Osteocyte (in vitro differentiated cells): ENCODE measurements at regions not wholly inside any gene's neighbourhood (a gene's known extent, or its start where the extent isn't known, plus 50 kb on each side); places are given as distances from the start of the nearest gene placed in this dataset.

Experiments used
- DNase-seq: peaks from one replicate; pipeline ENCODE4 v3.0.0; 2021; ENCODE audit warnings: mixed read lengths; ENCODE audit not compliant: unreplicated experiment; ENCODE audit errors: extremely low spot score
- H3K27ac Mint-ChIP-seq: one replicate; pipeline ENCODE4 v1.8.0; 2021; ENCODE audit warnings: mild to moderate bottlenecking, mixed read lengths; ENCODE audit not compliant: unreplicated experiment
- H3K27me3 Mint-ChIP-seq: one replicate; pipeline ENCODE4 v1.8.0; 2021; ENCODE audit warnings: mixed read lengths; ENCODE audit not compliant: unreplicated experiment
- H3K36me3 Mint-ChIP-seq: one replicate; pipeline ENCODE4 v1.8.0; 2021; ENCODE audit warnings: mixed read lengths; ENCODE audit not compliant: unreplicated experiment
- H3K4me1 Mint-ChIP-seq: one replicate; pipeline ENCODE4 v1.8.0; 2021; ENCODE audit warnings: mixed read lengths; ENCODE audit not compliant: unreplicated experiment
- H3K4me3 Mint-ChIP-seq: one replicate; pipeline ENCODE4 v1.8.0; 2021; ENCODE audit warnings: mild to moderate bottlenecking, moderate library complexity, mixed read lengths; ENCODE audit not compliant: unreplicated experiment
- H3K9me3 Mint-ChIP-seq: one replicate; pipeline ENCODE4 v1.8.0; 2021; ENCODE audit warnings: mixed read lengths; ENCODE audit not compliant: unreplicated experiment
- TF ChIP-seq, protein P1 (sequence below): fragments of 200-600 bp; sonication (generic); IDR thresholded peaks from 2 replicates; pipeline ENCODE4 v1.5.0; 2021; ENCODE audit warnings: antibody characterized with exemption, mild to moderate bottlenecking, moderate library complexity

DNA sequence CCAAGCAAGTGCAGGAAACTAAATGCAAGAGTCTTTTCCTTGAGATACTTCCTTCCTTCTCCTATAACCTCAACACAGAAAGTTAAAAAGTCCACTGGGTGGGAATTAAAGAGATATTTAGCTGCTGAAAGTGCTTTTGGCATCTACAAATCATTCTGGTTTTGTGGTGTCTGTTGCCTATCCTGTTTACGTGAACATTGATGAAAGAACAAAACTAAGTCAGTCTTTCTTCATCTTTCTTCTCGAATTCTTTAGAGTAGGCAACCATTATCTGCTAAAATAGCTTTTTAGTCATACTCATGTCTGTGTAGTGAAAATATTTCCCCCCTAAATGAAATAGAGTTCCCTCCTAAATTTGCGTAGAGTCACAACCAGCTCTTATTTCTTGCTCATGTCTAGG is 838.6 kb downstream of the GATA3 start:
- Mint-ChIP-seq H3K4me3 (no peak overlapping the region), H3K27me3 (no peaks in the 10 kb centered on the region), H3K27ac (no peak overlapping the region), H3K4me1 (no peaks in the 10 kb centered on the region), H3K9me3 (peaks cover 38% of the 10 kb centered on the region), H3K36me3 (no peaks in the 10 kb centered on the region)
- TF ChIP-seq, protein P1, sequence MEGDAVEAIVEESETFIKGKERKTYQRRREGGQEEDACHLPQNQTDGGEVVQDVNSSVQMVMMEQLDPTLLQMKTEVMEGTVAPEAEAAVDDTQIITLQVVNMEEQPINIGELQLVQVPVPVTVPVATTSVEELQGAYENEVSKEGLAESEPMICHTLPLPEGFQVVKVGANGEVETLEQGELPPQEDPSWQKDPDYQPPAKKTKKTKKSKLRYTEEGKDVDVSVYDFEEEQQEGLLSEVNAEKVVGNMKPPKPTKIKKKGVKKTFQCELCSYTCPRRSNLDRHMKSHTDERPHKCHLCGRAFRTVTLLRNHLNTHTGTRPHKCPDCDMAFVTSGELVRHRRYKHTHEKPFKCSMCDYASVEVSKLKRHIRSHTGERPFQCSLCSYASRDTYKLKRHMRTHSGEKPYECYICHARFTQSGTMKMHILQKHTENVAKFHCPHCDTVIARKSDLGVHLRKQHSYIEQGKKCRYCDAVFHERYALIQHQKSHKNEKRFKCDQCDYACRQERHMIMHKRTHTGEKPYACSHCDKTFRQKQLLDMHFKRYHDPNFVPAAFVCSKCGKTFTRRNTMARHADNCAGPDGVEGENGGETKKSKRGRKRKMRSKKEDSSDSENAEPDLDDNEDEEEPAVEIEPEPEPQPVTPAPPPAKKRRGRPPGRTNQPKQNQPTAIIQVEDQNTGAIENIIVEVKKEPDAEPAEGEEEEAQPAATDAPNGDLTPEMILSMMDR, result no peak
- no peak for DNase-seq

DNA sequence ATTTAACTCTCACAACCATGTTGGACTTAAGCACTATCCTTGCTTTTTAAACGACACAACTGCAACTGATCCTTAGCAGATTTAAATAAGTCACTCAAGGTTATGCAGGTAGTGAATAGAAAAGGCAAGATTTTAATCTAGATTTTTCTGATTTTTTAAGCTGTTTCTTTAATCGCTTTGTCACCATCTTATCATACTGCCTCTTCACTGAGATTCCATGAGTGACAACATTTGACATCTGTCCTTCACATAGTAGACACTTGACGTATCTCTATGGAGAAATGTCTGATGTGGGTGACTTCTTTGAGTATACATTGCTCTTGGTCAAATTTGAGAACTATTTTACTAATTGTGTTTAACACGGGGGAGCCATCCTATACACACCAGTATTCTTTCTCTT is 839.7 kb downstream of the GATA3 start:
- H3K27me3 Mint-ChIP-seq, result no peaks in the 10 kb centered on the region
- H3K36me3 Mint-ChIP-seq, result no peaks in the 10 kb centered on the region
- TF ChIP-seq, protein P1, result no peak
- no peak for DNase-seq
- no peak overlapping the region for H3K27ac Mint-ChIP-seq
- no peak overlapping the region for H3K4me3 Mint-ChIP-seq
- H3K9me3 Mint-ChIP-seq, result peaks cover 35% of the 10 kb centered on the region
- H3K4me1 Mint-ChIP-seq, result no peaks in the 10 kb centered on the region

DNA sequence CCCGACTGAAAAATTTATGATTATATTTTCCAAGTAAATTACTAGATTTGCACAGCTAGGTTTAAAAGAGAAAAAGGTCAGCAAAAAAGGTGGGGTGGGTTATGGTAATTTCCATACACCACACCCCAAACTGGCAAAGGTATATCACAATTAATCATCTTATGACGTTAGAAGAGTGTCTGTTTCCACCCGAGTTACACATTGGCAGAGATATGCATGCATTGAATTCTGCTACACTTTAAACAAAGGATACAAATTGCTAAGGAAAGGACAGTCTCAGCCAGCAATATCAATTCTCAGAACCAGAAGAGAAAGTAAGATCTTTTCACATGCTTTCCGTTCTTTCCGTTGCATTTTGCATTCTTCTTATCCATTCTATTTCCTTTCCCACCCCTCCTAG is 843.3 kb downstream of the GATA3 start:
- no peak for DNase-seq
- Mint-ChIP-seq H3K27me3 (no peaks in the 10 kb centered on the region), H3K4me3 (no peak overlapping the region), H3K27ac (no peak overlapping the region), H3K4me1 (no peaks in the 10 kb centered on the region), H3K36me3 (no peaks in the 10 kb centered on the region), H3K9me3 (peaks cover 31% of the 10 kb centered on the region)
- TF ChIP-seq, protein P1, result no peak

DNA sequence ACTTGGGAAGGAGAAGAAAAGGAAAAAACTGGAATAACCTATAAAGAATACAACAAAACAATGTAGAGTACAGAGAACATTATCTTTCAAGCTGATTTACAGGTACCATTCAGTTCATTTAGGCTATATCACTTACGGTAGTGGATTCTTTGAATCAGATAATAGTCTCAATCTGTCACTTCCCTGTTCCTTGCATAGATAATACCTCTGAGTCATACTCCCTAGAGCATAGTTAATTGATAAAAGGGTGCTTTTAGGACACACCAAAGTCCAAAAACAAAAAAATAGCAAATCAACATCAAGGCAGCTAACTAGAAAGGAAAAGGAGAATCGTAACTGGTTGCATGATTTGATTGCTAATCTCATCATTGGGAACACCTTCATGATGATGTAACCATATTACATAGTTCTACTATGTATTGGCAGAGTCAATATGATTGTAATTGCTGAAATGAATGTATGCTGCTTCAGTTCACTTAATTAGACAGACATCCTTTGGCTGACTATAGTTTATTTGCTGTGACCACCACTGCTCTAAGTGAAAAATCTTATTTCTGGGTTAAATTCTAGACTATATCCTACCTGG is 844.4 kb downstream of the GATA3 start:
- peaks cover 36% of the 10 kb centered on the region for H3K9me3 Mint-ChIP-seq
- no peaks in the 10 kb centered on the region for H3K27me3 Mint-ChIP-seq
- no peak for DNase-seq
- H3K27ac Mint-ChIP-seq, result no peak overlapping the region
- no peaks in the 10 kb centered on the region for H3K4me1 Mint-ChIP-seq
- H3K4me3 Mint-ChIP-seq, result no peak overlapping the region
- no peaks in the 10 kb centered on the region for H3K36me3 Mint-ChIP-seq
- TF ChIP-seq, protein P1, result no peak

DNA sequence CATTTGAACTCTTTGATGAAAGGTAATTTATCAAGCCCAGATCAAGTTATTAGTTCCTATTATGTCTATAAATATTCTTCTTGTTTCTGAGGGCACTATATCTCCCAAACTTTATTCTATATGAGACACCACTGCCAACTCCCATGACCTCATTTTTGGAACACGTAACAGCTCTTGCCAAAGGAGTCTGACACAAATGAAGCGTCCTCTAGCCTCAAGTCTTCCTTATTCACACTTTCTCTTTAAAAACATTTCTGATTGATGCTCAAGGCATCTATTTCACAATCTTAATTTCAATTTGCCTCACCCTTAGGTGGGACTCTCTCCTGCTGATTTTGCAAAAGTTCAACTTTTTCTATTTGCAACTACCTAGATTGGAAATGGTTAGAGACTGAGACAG is 848.4 kb downstream of the GATA3 start:
- TF ChIP-seq, protein P1, result no peak
- no peak overlapping the region for H3K27ac Mint-ChIP-seq

More for the DNA sequence above, 848.4 kb downstream of the GATA3 start:
- DNase-seq, result no peak
- Mint-ChIP-seq H3K36me3 (no peaks in the 10 kb centered on the region), H3K4me1 (no peaks in the 10 kb centered on the region), H3K27me3 (no peaks in the 10 kb centered on the region), H3K4me3 (no peak overlapping the region), H3K9me3 (peaks cover 23% of the 10 kb centered on the region)
